HFFc6 (cell line): ENCODE measurements at regions not wholly inside any gene's neighbourhood (a gene's known extent, or its start where the extent isn't known, plus 50 kb on each side); places are given as distances from the start of the nearest gene placed in this dataset.
"Not testable (repeated sequence)": the region's sequence is repeated elsewhere in the genome, so short reads cannot be mapped to it uniquely, and the experiment has no call there.

Source experiments
- DNase-seq: peaks from one replicate; pipeline ENCODE4 v3.0.0-alpha.2; 2018
- H3K27ac Mint-ChIP-seq: 2 replicates; pipeline ENCODE4 v1.8.0; 2020; ENCODE audit warnings: mild to moderate bottlenecking, mixed read lengths
- H3K27me3 Mint-ChIP-seq: 2 replicates; pipeline ENCODE4 v1.8.0; 2021; ENCODE audit warnings: mild to moderate bottlenecking, moderate library complexity, mixed read lengths; ENCODE audit not compliant: insufficient read depth
- H3K36me3 Mint-ChIP-seq: 2 replicates; pipeline ENCODE4 v1.8.0; 2021; ENCODE audit warnings: low read depth, mixed read lengths
- H3K4me1 Mint-ChIP-seq: 2 replicates; pipeline ENCODE4 v1.8.0; 2020; ENCODE audit warnings: low read depth, mixed read lengths
- H3K4me3 Mint-ChIP-seq: 2 replicates; pipeline ENCODE4 v1.8.0; 2020; ENCODE audit warnings: mild to moderate bottlenecking, moderate library complexity, mixed read lengths
- H3K9me3 Mint-ChIP-seq: 2 replicates; pipeline ENCODE4 v1.8.0; 2020; ENCODE audit warnings: mild to moderate bottlenecking, mixed read lengths
- CTCF ChIP-seq: fragments of 200-600 bp; sonication (generic); IDR thresholded peaks from 2 replicates; pipeline ENCODE4 v1.5.0; 2021; ENCODE audit warnings: antibody characterized with exemption, mild to moderate bottlenecking

GRCh38 chr14:76701436-76701835, 59.8 kb upstream of the VASH1 start:
- Mint-ChIP-seq H3K36me3 (no peaks in the 10 kb centered on the region), H3K27ac (no peak overlapping the region), H3K27me3 (peaks cover 26% of the 10 kb centered on the region), H3K4me1 (no peaks in the 10 kb centered on the region), H3K9me3 (no peaks in the 10 kb centered on the region), H3K4me3 (no peak overlapping the region)
- no peak for TF ChIP-seq CTCF
- no peak for DNase-seq

- no peak overlapping the region for H3K27ac Mint-ChIP-seq
- peaks cover 26% of the 10 kb centered on the region for H3K27me3 Mint-ChIP-seq
- no peaks in the 10 kb centered on the region for H3K36me3 Mint-ChIP-seq
- no peak overlapping the region for H3K4me3 Mint-ChIP-seq
- H3K4me1 Mint-ChIP-seq: no peaks in the 10 kb centered on the region
- no peak for DNase-seq
- no peaks in the 10 kb centered on the region for H3K9me3 Mint-ChIP-seq
- no peak for TF ChIP-seq CTCF
Observed at GRCh38 chr14:76701981-76702380, 59.3 kb upstream of the VASH1 start.

GRCh38 chr14:76705214-76705613, 56.1 kb upstream of the VASH1 start:
- Mint-ChIP-seq H3K4me1 (no peaks in the 10 kb centered on the region), H3K4me3 (no peak overlapping the region), H3K9me3 (no peaks in the 10 kb centered on the region), H3K27ac (no peak overlapping the region), H3K36me3 (no peaks in the 10 kb centered on the region), H3K27me3 (peaks cover 15% of the 10 kb centered on the region)
- DNase-seq: no peak
- TF ChIP-seq CTCF: no peak

GRCh38 chr14:76706207-76706606, 55.1 kb upstream of the VASH1 start:
- H3K36me3 Mint-ChIP-seq, DNase-seq, H3K4me3 Mint-ChIP-seq, H3K27ac Mint-ChIP-seq, H3K4me1 Mint-ChIP-seq, H3K9me3 Mint-ChIP-seq: not testable (repeated sequence)
- H3K27me3 Mint-ChIP-seq: peaks cover 14% of the 10 kb centered on the region

GRCh38 chr14:76706811-76707210, 54.5 kb upstream of the VASH1 start:
- no peaks in the 10 kb centered on the region for H3K36me3 Mint-ChIP-seq
- no peak for DNase-seq
- no peaks in the 10 kb centered on the region for H3K9me3 Mint-ChIP-seq
- no peaks in the 10 kb centered on the region for H3K4me1 Mint-ChIP-seq
- H3K27me3 Mint-ChIP-seq: peaks cover 17% of the 10 kb centered on the region
- no peak overlapping the region for H3K4me3 Mint-ChIP-seq
- H3K27ac Mint-ChIP-seq: no peak overlapping the region
- TF ChIP-seq CTCF: no peak

GRCh38 chr14:76708028-76708427, 53.2 kb upstream of the VASH1 start:
- no peaks in the 10 kb centered on the region for H3K4me1 Mint-ChIP-seq
- no peaks in the 10 kb centered on the region for H3K9me3 Mint-ChIP-seq
- H3K27me3 Mint-ChIP-seq: peaks cover 17% of the 10 kb centered on the region
- no peak overlapping the region for H3K4me3 Mint-ChIP-seq
- no peak for DNase-seq
- no peaks in the 10 kb centered on the region for H3K36me3 Mint-ChIP-seq
- H3K27ac Mint-ChIP-seq: no peak overlapping the region
- no peak for TF ChIP-seq CTCF
